ENCODE measurements at regions not wholly inside any gene's neighbourhood (a gene's known extent, or its start where the extent isn't known, plus 50 kb on each side); places are given as distances from the start of the nearest gene placed in this dataset.
"Not testable (repeated sequence)": the region's sequence is repeated elsewhere in the genome, so short reads cannot be mapped to it uniquely, and the experiment has no call there.

- no peak for DNase-seq (ENCODE audit: low spot score)
Measured at GRCh38 chr6:66128656-66129055, 421.6 kb upstream of the EYS start.

GRCh38 chr6:66128243-66128642 is 421.2 kb upstream of the EYS start:
- no peak for DNase-seq (ENCODE audit: low spot score)

- no peak for DNase-seq (ENCODE audit: low spot score)
Measured at GRCh38 chr6:66127061-66127460, 420.0 kb upstream of the EYS start.

- no peak for DNase-seq (ENCODE audit: low spot score)
Measured at GRCh38 chr6:66126358-66126757, 419.3 kb upstream of the EYS start.

- no peak for DNase-seq (ENCODE audit: low spot score)
Measured at GRCh38 chr6:66103954-66104353, 396.9 kb upstream of the EYS start.

- DNase-seq (ENCODE audit: low spot score) = no peak
Measured at GRCh38 chr6:66103354-66103753, 396.3 kb upstream of the EYS start.

- no peak for DNase-seq (ENCODE audit: low spot score)
Measured at GRCh38 chr6:66096679-66097078, 389.7 kb upstream of the EYS start.

- DNase-seq (ENCODE audit: low spot score) = no peak
Measured at GRCh38 chr6:66094615-66095014, 387.6 kb upstream of the EYS start.

- not testable (repeated sequence) for DNase-seq (ENCODE audit: low spot score)
Measured at GRCh38 chr6:66092306-66092705, 385.3 kb upstream of the EYS start.

GRCh38 chr6:66086532-66086931 is 379.5 kb upstream of the EYS start:
- DNase-seq (ENCODE audit: low spot score) = no peak

- no peak for DNase-seq (ENCODE audit: low spot score)
Measured at GRCh38 chr6:66082914-66083313, 375.9 kb upstream of the EYS start.

GRCh38 chr6:66068907-66069306 is 361.9 kb upstream of the EYS start:
- no peak for DNase-seq (ENCODE audit: low spot score)

GRCh38 chr6:66068033-66068432 is 361.0 kb upstream of the EYS start:
- no peak for DNase-seq (ENCODE audit: low spot score)

- no peak for DNase-seq (ENCODE audit: low spot score)
Measured at GRCh38 chr6:66065313-66065712, 358.3 kb upstream of the EYS start.

GRCh38 chr6:66057034-66057433 is 350.0 kb upstream of the EYS start:
- DNase-seq (ENCODE audit: low spot score) = no peak

GRCh38 chr6:66054967-66055366 is 347.9 kb upstream of the EYS start:
- DNase-seq (ENCODE audit: low spot score) = no peak

- no peak for DNase-seq (ENCODE audit: low spot score)
Measured at GRCh38 chr6:66051812-66052211, 344.8 kb upstream of the EYS start.

GRCh38 chr6:66048684-66049474 is 341.9 kb upstream of the EYS start:
- DNase-seq (ENCODE audit: low spot score) = no peak

- no peak for DNase-seq (ENCODE audit: low spot score)
Measured at GRCh38 chr6:66032626-66033025, 325.6 kb upstream of the EYS start.

GRCh38 chr6:66029391-66029790 is 322.4 kb upstream of the EYS start:
- no peak for DNase-seq (ENCODE audit: low spot score)

- no peak for DNase-seq (ENCODE audit: low spot score)
Measured at GRCh38 chr6:65999288-65999791, 292.3 kb upstream of the EYS start.

- DNase-seq (ENCODE audit: low spot score) = no peak
Measured at GRCh38 chr6:65998544-65998943, 291.5 kb upstream of the EYS start.

GRCh38 chr6:65997539-65997938 is 290.5 kb upstream of the EYS start:
- DNase-seq (ENCODE audit: low spot score) = no peak

- DNase-seq (ENCODE audit: low spot score) = no peak
Measured at GRCh38 chr6:65996096-65996495, 289.1 kb upstream of the EYS start.

Data from ecto neural progenitor cell (in vitro differentiated cells).